ENCODE measurements at regions not wholly inside any gene's neighbourhood (a gene's known extent, or its start where the extent isn't known, plus 50 kb on each side); places are given as distances from the start of the nearest gene placed in this dataset.

DNA sequence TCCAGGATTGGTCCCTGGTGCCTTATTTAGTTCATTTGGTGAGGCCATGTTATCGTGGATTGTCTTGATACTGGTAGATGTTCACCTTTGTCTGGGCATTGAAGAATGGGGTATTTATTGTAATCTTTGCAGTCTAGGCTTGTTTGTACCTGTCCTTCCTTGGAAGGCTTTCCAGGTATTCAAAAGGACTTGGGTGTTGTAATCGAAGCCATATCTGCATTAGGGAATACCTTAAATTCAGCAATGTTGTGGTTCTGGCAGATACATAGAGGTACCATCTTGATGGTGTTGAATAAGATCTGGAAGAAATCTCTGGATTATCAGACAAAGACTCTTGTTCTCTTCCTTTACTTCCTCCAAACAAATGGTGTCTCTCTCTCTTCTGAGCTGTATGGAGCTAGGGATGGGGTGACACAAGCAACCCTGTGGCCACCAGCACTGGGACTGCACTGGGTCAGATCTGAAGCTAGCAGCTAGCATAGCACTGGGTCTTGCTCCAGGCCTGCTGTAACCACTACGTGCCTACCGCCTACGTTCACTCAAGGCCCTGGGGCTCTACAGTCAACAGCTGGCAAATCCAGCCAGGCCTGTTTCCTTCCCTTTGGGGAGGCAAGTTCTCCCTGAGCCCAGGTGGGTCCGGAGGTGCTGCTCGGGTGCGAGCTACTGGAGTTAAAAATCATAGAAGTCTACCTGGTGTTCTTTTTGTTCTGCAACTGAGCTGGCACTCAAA is 261.1 kb upstream of the CITED2 start:
- TF ChIP-seq, protein P1, sequence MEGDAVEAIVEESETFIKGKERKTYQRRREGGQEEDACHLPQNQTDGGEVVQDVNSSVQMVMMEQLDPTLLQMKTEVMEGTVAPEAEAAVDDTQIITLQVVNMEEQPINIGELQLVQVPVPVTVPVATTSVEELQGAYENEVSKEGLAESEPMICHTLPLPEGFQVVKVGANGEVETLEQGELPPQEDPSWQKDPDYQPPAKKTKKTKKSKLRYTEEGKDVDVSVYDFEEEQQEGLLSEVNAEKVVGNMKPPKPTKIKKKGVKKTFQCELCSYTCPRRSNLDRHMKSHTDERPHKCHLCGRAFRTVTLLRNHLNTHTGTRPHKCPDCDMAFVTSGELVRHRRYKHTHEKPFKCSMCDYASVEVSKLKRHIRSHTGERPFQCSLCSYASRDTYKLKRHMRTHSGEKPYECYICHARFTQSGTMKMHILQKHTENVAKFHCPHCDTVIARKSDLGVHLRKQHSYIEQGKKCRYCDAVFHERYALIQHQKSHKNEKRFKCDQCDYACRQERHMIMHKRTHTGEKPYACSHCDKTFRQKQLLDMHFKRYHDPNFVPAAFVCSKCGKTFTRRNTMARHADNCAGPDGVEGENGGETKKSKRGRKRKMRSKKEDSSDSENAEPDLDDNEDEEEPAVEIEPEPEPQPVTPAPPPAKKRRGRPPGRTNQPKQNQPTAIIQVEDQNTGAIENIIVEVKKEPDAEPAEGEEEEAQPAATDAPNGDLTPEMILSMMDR (IDR thresholded peaks at IDR 0.05) = no peak
- no peak for TF ChIP-seq ZFX (IDR thresholded peaks at IDR 0.05; ENCODE audit: borderline replicate concordance)
